ENCODE measurements at regions not wholly inside any gene's neighbourhood (a gene's known extent, or its start where the extent isn't known, plus 50 kb on each side); places are given as distances from the start of the nearest gene placed in this dataset.
A peak's percentile ranks its signal among the peaks of the same experiment; 100 is the strongest.

GRCh38 chrX:38975368-38975942, 174.2 kb downstream of the MID1IP1 start:
- no peak for TF ChIP-seq CTCF (IDR thresholded peaks at IDR 0.05; ENCODE audit: low read depth, low read length)
- in situ Hi-C loops (cut with HindIII; ENCODE audit: low sequenced_read_pairs) = no loop called here
- H3K4me3 ChIP-seq (ENCODE audit: low read depth, low read length) = no peak overlapping the region
- DNase-seq (ENCODE audit: low read depth, low spot score) = no peak

- no peak for DNase-seq (ENCODE audit: low read depth, low spot score)
- in situ Hi-C loops (cut with HindIII; ENCODE audit: low sequenced_read_pairs) = no loop called here
- no peak overlapping the region for H3K4me3 ChIP-seq (ENCODE audit: low read depth, low read length)
- TF ChIP-seq CTCF (IDR thresholded peaks at IDR 0.05; ENCODE audit: low read depth, low read length) = no peak
Observed at GRCh38 chrX:38982370-38982769, 181.1 kb downstream of the MID1IP1 start.

GRCh38 chrX:38982843-38983242, 181.6 kb downstream of the MID1IP1 start:
- H3K4me3 ChIP-seq (ENCODE audit: low read depth, low read length) = no peak overlapping the region
- DNase-seq (ENCODE audit: low read depth, low spot score) = no peak
- in situ Hi-C loops (cut with HindIII; ENCODE audit: low sequenced_read_pairs) = no loop called here

GRCh38 chrX:38985375-38985774, 184.1 kb downstream of the MID1IP1 start:
- H3K4me3 ChIP-seq (ENCODE audit: low read depth, low read length) = no peak overlapping the region
- no peak for DNase-seq (ENCODE audit: low read depth, low spot score)
- TF ChIP-seq CTCF (IDR thresholded peaks at IDR 0.05; ENCODE audit: low read depth, low read length) = peak; percentile 9
- in situ Hi-C loops (cut with HindIII; ENCODE audit: low sequenced_read_pairs) = no loop called here

More at GRCh38 chrX:38982843-38983242, 181.6 kb downstream of the MID1IP1 start:
- no peak for TF ChIP-seq CTCF (IDR thresholded peaks at IDR 0.05; ENCODE audit: low read depth, low read length)

- TF ChIP-seq CTCF (IDR thresholded peaks at IDR 0.05; ENCODE audit: low read depth, low read length) = no peak
- DNase-seq (ENCODE audit: low read depth, low spot score) = no peak
- no peak overlapping the region for H3K4me3 ChIP-seq (ENCODE audit: low read depth, low read length)
- in situ Hi-C loops (cut with HindIII; ENCODE audit: low sequenced_read_pairs) = no loop called here
Observed at GRCh38 chrX:38985945-38986344, 184.7 kb downstream of the MID1IP1 start.

- TF ChIP-seq CTCF (IDR thresholded peaks at IDR 0.05; ENCODE audit: low read depth, low read length) = no peak
- H3K4me3 ChIP-seq (ENCODE audit: low read depth, low read length) = no peak overlapping the region
- in situ Hi-C loops (cut with HindIII; ENCODE audit: low sequenced_read_pairs) = no loop called here
- no peak for DNase-seq (ENCODE audit: low read depth, low spot score)
Observed at GRCh38 chrX:38986586-38986985, 185.3 kb downstream of the MID1IP1 start.
